ENCODE measurements at regions not wholly inside any gene's neighbourhood (a gene's known extent, or its start where the extent isn't known, plus 50 kb on each side); places are given as distances from the start of the nearest gene placed in this dataset.

- TF ChIP-seq CTCF (IDR thresholded peaks at IDR 0.05; ENCODE audit: control extremely low read depth, extremely low read depth), result no peak
- DNase-seq, result no peak
- Histone ChIP-seq H3K36me3 (ENCODE audit: control insufficient read depth in 4 of 4, insufficient read depth in 4 of 4, low read length in 4 of 4) (no peaks in the 10 kb centered on the region), H3K4me1 (ENCODE audit: control insufficient read depth in 5 of 5, insufficient read depth in 5 of 5, low read length in 5 of 5) (no peaks in the 10 kb centered on the region), H3K27me3 (ENCODE audit: control insufficient read depth in 3 of 3, insufficient read depth in 3 of 3, low read length in 2 of 3) (peaks cover 0 to 5% (median 3%) of the 10 kb centered on the region in 3 donors), H3K9me3 (ENCODE audit: control insufficient read depth in 4 of 4, insufficient read depth in 3 of 4, low read length in 3 of 4) (peaks cover 0 to 3% (median 0%) of the 10 kb centered on the region in 4 donors), H3K4me3 (no peak overlapping the region), H3K9ac (ENCODE audit: insufficient read depth in 1 of 2, low read length in 2 of 2) (no peak overlapping the region), H3K27ac (ENCODE audit: low read depth in 1 of 2, low read length in 1 of 2) (no peak overlapping the region)
- ATAC-seq (ENCODE audit: insufficient read depth, low FRiP score), result no peak
- WGBS, 2 donors, result 53 to 55% methylated on average over 4 of the region's 4 CpGs
These were observed 134.9 kb downstream of the WSCD1 start for GRCh38 chr17:6205033-6205432.

GRCh38 chr17:6204203-6204722, 134.1 kb downstream of the WSCD1 start:
- WGBS, 2 donors, result 73 to 85% methylated on average over 10 of the region's 10 CpGs
- Histone ChIP-seq H3K9ac (ENCODE audit: insufficient read depth in 1 of 2, low read length in 2 of 2) (no peak overlapping the region), H3K36me3 (ENCODE audit: control insufficient read depth in 4 of 4, insufficient read depth in 4 of 4, low read length in 4 of 4) (no peaks in the 10 kb centered on the region), H3K4me3 (no peak overlapping the region), H3K27me3 (ENCODE audit: control insufficient read depth in 3 of 3, insufficient read depth in 3 of 3, low read length in 2 of 3) (peaks cover 0 to 5% (median 3%) of the 10 kb centered on the region in 3 donors), H3K4me1 (ENCODE audit: control insufficient read depth in 5 of 5, insufficient read depth in 5 of 5, low read length in 5 of 5) (no peaks in the 10 kb centered on the region), H3K27ac (ENCODE audit: low read depth in 1 of 2, low read length in 1 of 2) (no peak overlapping the region), H3K9me3 (ENCODE audit: control insufficient read depth in 4 of 4, insufficient read depth in 3 of 4, low read length in 3 of 4) (peaks cover 0 to 3% (median 0%) of the 10 kb centered on the region in 4 donors)
- DNase-seq (no peak), ATAC-seq (ENCODE audit: insufficient read depth, low FRiP score) (no peak)
- no peak for TF ChIP-seq CTCF (IDR thresholded peaks at IDR 0.05; ENCODE audit: control extremely low read depth, extremely low read depth)

GRCh38 chr17:6196355-6196754, 126.2 kb downstream of the WSCD1 start:
- no peak overlapping the region for H3K9ac ChIP-seq (ENCODE audit: insufficient read depth in 1 of 2, low read length in 2 of 2)
- H3K36me3 ChIP-seq (ENCODE audit: control insufficient read depth in 4 of 4, insufficient read depth in 4 of 4, low read length in 4 of 4), result no peaks in the 10 kb centered on the region
- H3K4me1 ChIP-seq (ENCODE audit: control insufficient read depth in 5 of 5, insufficient read depth in 5 of 5, low read length in 5 of 5), result peaks cover 0 to 2% (median 0%) of the 10 kb centered on the region in 5 donors
- H3K27ac ChIP-seq (ENCODE audit: low read depth in 1 of 2, low read length in 1 of 2), result no peak overlapping the region
- 88 to 92% methylated on average over 4 of the region's 4 CpGs for WGBS, 2 donors
- H3K4me3 ChIP-seq, result no peak overlapping the region
- no peak for TF ChIP-seq CTCF (IDR thresholded peaks at IDR 0.05; ENCODE audit: control extremely low read depth, extremely low read depth)
- no peak for DNase-seq
- no peak for ATAC-seq (ENCODE audit: insufficient read depth, low FRiP score)
- H3K9me3 ChIP-seq (ENCODE audit: control insufficient read depth in 4 of 4, insufficient read depth in 3 of 4, low read length in 3 of 4), result peaks cover 0 to 2% (median 0%) of the 10 kb centered on the region in 4 donors
- peaks cover 0 to 3% (median 0%) of the 10 kb centered on the region in 3 donors for H3K27me3 ChIP-seq (ENCODE audit: control insufficient read depth in 3 of 3, insufficient read depth in 3 of 3, low read length in 2 of 3)

GRCh38 chr17:6195123-6195522, 124.9 kb downstream of the WSCD1 start:
- no peaks in the 10 kb centered on the region for H3K9me3 ChIP-seq (ENCODE audit: control insufficient read depth in 4 of 4, insufficient read depth in 3 of 4, low read length in 3 of 4)
- DNase-seq (peak in 1 of 3 donors; percentile 0), ATAC-seq (ENCODE audit: insufficient read depth, low FRiP score) (no peak)
- 34 to 44% methylated on average over 1 of the region's 1 CpG for WGBS, 2 donors
- peaks cover 0 to 2% (median 0%) of the 10 kb centered on the region in 5 donors for H3K4me1 ChIP-seq (ENCODE audit: control insufficient read depth in 5 of 5, insufficient read depth in 5 of 5, low read length in 5 of 5)
- H3K9ac ChIP-seq (ENCODE audit: insufficient read depth in 1 of 2, low read length in 2 of 2), result no peak overlapping the region
- no peak overlapping the region for H3K27ac ChIP-seq (ENCODE audit: low read depth in 1 of 2, low read length in 1 of 2)
- no peak overlapping the region for H3K4me3 ChIP-seq
- H3K36me3 ChIP-seq (ENCODE audit: control insufficient read depth in 4 of 4, insufficient read depth in 4 of 4, low read length in 4 of 4), result no peaks in the 10 kb centered on the region
- H3K27me3 ChIP-seq (ENCODE audit: control insufficient read depth in 3 of 3, insufficient read depth in 3 of 3, low read length in 2 of 3), result peaks cover 0 to 3% (median 0%) of the 10 kb centered on the region in 3 donors
- TF ChIP-seq CTCF (IDR thresholded peaks at IDR 0.05; ENCODE audit: control extremely low read depth, extremely low read depth), result no peak

Measured in lung (tissue), 11 donors.